AG09309 (cell line): ENCODE measurements at regions not wholly inside any gene's neighbourhood (a gene's known extent, or its start where the extent isn't known, plus 50 kb on each side); places are given as distances from the start of the nearest gene placed in this dataset.

Source experiments
- DNase-seq: peaks from one replicate; pipeline ENCODE4 v3.0.0-alpha.2; 2010; ENCODE audit warnings: low read depth
- H3K4me3 ChIP-seq: 2 replicates; pipeline ENCODE4 v1.5.1; 2011; ENCODE audit warnings: mild to moderate bottlenecking, low read depth, low read length, moderate library complexity; ENCODE audit not compliant: control insufficient read depth
- TF ChIP-seq, protein P1 (sequence below): IDR thresholded peaks from 2 replicates; pipeline ENCODE4 v1.5.1; 2011; ENCODE audit warnings: mild to moderate bottlenecking, low read depth, low read length, inconsistent platforms; ENCODE audit not compliant: insufficient read depth, control insufficient read depth; ENCODE audit errors: missing control alignments

DNA sequence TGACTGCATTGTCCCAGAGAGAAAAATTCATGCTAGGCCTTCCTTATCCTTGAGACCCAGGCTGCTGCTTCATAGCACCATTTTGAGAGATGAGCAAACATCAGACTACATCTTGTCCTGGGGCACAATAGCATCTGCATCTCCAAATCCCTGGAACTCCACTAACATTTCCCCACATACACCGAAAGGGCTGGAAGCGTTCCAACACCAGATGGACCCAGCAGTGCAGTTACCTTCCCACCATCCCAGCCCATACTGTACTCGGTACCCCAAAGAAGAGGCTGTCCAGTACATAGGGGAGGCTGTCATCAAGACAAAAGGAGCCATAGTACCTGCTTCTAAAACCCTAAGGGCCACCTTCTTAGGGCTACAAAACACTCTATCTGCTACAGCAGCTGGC, 547.2 kb upstream of the CHORDC1 start:
- H3K4me3 ChIP-seq, result no peak overlapping the region
- TF ChIP-seq, protein P1, sequence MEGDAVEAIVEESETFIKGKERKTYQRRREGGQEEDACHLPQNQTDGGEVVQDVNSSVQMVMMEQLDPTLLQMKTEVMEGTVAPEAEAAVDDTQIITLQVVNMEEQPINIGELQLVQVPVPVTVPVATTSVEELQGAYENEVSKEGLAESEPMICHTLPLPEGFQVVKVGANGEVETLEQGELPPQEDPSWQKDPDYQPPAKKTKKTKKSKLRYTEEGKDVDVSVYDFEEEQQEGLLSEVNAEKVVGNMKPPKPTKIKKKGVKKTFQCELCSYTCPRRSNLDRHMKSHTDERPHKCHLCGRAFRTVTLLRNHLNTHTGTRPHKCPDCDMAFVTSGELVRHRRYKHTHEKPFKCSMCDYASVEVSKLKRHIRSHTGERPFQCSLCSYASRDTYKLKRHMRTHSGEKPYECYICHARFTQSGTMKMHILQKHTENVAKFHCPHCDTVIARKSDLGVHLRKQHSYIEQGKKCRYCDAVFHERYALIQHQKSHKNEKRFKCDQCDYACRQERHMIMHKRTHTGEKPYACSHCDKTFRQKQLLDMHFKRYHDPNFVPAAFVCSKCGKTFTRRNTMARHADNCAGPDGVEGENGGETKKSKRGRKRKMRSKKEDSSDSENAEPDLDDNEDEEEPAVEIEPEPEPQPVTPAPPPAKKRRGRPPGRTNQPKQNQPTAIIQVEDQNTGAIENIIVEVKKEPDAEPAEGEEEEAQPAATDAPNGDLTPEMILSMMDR, result no peak
- DNase-seq, result no peak

DNA sequence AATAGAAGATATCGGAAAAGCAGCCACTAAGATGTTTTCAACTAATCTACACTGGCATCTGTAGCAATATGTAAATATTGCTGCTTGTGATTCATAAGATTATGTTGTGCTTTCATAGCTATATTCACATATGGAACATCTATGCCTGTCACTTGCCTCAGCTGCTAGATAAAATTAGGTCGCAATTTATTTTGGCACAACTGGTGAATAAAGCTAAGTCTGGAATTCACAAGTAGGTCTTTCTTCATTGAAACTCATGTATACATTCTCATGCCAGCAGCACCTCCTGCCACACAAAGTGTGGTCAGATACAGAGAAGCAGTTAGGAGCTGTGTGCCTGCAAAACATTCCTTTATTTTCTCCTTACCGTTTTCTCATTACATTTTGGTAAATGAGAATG, 543.3 kb upstream of the CHORDC1 start:
- H3K4me3 ChIP-seq, result no peak overlapping the region
- DNase-seq, result no peak
- TF ChIP-seq, protein P1, result no peak

DNA sequence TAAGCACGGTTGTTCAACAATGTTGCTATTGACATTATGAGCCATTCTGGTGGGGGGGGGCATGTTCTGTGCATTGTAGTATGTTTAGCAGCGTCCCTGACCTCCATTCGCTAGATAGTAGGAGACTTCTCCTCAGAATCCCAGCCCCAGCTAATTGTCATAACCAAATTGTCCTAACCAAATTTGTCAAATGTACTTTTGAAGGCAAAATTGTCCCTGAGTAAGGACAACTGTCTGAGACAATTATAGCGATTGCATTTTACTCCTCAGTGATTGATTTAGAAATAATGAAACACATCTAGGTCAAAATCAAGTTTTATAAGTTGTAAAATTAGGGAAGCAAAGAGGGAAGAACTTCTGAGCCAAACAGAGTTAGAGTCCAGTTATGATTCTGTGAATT, 541.8 kb upstream of the CHORDC1 start:
- no peak overlapping the region for H3K4me3 ChIP-seq
- no peak for DNase-seq
- TF ChIP-seq, protein P1, result no peak

DNA sequence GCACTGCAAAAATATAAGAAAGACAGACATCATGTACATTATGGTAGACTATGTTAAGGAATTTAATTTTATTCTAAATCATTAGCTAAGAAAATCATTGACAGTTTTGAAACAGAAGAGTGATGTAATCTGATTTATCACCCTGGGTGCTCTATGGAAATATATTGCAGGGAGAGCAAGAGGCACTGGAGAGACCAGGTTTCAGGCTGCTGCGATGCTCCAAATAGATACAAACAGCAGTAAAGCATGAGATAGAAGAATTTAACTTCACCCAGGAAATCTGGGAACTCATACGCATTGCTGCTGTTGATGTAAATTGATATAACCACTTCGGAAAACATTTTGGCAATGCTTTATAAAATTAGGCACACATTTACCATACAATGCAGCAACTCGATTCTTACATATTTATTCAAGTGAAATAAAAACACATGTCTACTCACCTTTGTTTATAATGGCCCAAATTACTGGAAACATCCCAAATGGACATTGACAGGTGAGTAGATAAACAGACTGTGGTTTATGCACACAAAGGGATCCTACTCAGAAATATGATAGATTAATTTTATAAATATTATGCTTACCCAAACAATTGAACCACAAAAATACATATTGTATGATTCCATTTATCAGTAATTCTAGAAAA, 535.1 kb upstream of the CHORDC1 start:
- H3K4me3 ChIP-seq, result no peak overlapping the region
- DNase-seq, result no peak
- TF ChIP-seq, protein P1, result no peak

DNA sequence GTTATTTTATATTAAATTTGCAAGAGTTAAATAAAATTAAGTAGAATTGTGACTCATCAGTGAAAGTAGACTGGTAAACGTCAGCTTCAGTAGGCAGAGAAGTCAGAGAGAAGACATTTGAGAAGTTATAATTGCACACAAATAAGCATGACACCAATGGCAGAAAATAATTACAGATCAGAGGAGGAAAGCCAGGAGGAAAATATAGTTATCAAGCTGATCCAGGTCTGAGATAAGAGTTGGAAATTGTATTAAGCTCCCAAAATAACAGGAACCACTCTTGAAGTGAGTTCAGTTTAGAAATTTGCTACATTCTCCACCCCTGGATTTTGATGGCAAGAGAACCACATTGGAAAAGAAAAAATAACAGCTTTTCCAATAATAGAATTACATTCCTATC, 533.8 kb upstream of the CHORDC1 start:
- no peak overlapping the region for H3K4me3 ChIP-seq
- TF ChIP-seq, protein P1, result no peak
- no peak for DNase-seq

DNA sequence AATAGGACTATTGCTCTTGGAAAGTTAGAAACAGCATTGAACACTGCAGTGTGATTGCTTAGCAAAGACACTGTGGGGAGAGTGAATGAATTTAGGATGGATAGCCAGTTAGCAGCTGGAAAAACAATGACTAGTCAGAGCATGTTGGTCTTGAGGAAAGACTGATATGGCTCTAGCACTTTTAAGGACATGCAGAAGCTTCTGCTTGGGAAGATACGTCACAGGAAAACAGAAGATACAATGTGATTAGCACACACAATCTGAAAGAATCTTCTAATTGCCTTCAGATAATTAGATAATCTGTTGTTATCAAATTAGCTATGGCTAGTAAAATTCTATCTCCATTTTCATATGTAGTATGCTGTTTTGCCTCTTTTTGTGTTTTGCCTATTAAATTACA, 530.7 kb upstream of the CHORDC1 start:
- no peak for DNase-seq
- H3K4me3 ChIP-seq, result no peak overlapping the region
- TF ChIP-seq, protein P1, result no peak

DNA sequence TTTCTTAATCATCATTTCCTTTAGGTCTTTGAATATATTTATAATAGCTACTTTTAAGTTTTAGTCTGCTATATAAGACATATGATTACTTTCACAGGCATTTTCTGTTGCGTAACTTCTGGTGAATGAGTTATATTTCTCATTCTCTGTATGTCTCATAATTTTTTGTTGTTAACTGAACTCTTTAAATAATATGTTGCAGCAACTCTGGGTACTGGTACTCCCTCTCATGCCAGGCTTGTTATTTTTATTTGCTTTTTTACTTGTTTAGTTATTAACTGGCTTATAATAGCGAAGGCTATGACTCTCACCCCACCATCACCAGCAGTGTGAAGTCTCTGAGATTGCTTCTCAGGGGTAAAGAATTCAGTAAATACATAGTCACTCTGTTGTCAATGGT, 524.2 kb upstream of the CHORDC1 start:
- DNase-seq, result no peak
- no peak overlapping the region for H3K4me3 ChIP-seq

More for the DNA sequence above, 524.2 kb upstream of the CHORDC1 start:
- TF ChIP-seq, protein P1, result no peak
